ENCODE measurements at regions not wholly inside any gene's neighbourhood (a gene's known extent, or its start where the extent isn't known, plus 50 kb on each side); places are given as distances from the start of the nearest gene placed in this dataset.
A peak's percentile ranks its signal among the peaks of the same experiment; 100 is the strongest.

- TF ChIP-seq ZBTB49 (CRISPR knock-in tag; IDR thresholded peaks at IDR 0.05; ENCODE audit: borderline replicate concordance), result no peak
- no peak for TF ChIP-seq ILK (tag; IDR thresholded peaks at IDR 0.05; ENCODE audit: borderline replicate concordance, low read depth)
- peak; percentile 52; the same call in 1 of the 2 replicates for TF ChIP-seq ELF1 (tag; IDR thresholded peaks at IDR 0.05)
- no peak for TF ChIP-seq SP1 (CRISPR knock-in tag; IDR thresholded peaks at IDR 0.05)
- TF ChIP-seq ZNF197 (CRISPR knock-in tag; IDR thresholded peaks at IDR 0.05; ENCODE audit: low read depth), result peak; percentile 88
- TF ChIP-seq THAP7 (CRISPR knock-in tag; IDR thresholded peaks at IDR 0.05), result no peak
- no peak for TF ChIP-seq HEY1 (CRISPR knock-in tag; IDR thresholded peaks at IDR 0.05; ENCODE audit: borderline replicate concordance)
- no peak for TF ChIP-seq CHD1 (IDR thresholded peaks at IDR 0.05; ENCODE audit: low read length)
- TF ChIP-seq ZNF347 (CRISPR knock-in tag; IDR thresholded peaks at IDR 0.05; ENCODE audit: low read depth), result no peak
- TF ChIP-seq ZSCAN29 (IDR thresholded peaks at IDR 0.05), result peak; percentile 51
- no peak for TF ChIP-seq TCF7 (IDR thresholded peaks at IDR 0.05; ENCODE audit: borderline replicate concordance)
- no peak for TF ChIP-seq NR2C1 (IDR thresholded peaks at IDR 0.05)
- TF ChIP-seq NR2C1 (tag; IDR thresholded peaks at IDR 0.05), result 0 out of 2 replicates have a peak, but pooled peaks have one; percentile 42
- TF ChIP-seq CREB1 (IDR thresholded peaks at IDR 0.05), result no peak; the same call in 1 of the 2 replicates
- TF ChIP-seq CREB1 (CRISPR knock-in tag; IDR thresholded peaks at IDR 0.05), result no peak
- no peak for TF ChIP-seq MXD1 (CRISPR knock-in tag; IDR thresholded peaks at IDR 0.05; ENCODE audit: borderline replicate concordance, poor library complexity, severe bottlenecking)
- TF ChIP-seq ZNF76 (CRISPR knock-in tag; IDR thresholded peaks at IDR 0.05; ENCODE audit: borderline replicate concordance), result no peak
- TF ChIP-seq POLR2G (IDR thresholded peaks at IDR 0.05; ENCODE audit: low read depth, low read length), result 0 out of 2 replicates have a peak, but pooled peaks have one; percentile 30
- no peak for TF ChIP-seq ZBED1 (IDR thresholded peaks at IDR 0.05)
- TF ChIP-seq NKRF (IDR thresholded peaks at IDR 0.05; ENCODE audit: borderline replicate concordance), result no peak
- no peak for TF ChIP-seq ZBTB17 (CRISPR knock-in tag; IDR thresholded peaks at IDR 0.05)
- no peak for TF ChIP-seq ZNF3 (CRISPR knock-in tag; IDR thresholded peaks at IDR 0.05)
- TF ChIP-seq HLTF (IDR thresholded peaks at IDR 0.05), result 0 out of 2 replicates have a peak, but pooled peaks have one; percentile 13
- no peak for TF ChIP-seq TGIF2 (CRISPR knock-in tag; IDR thresholded peaks at IDR 0.05)
- no peak for TF ChIP-seq RBM14 (IDR thresholded peaks at IDR 0.05; ENCODE audit: borderline replicate concordance, insufficient read depth, low read depth, low read length)
- no peak; the same call in 1 of the 2 replicates for TF ChIP-seq RAD51 (IDR thresholded peaks at IDR 0.05; ENCODE audit: borderline replicate concordance, low read depth)
Observed at GRCh38 chr15:35166730-35167359, 81.8 kb upstream of the NANOGP8 start (continued).
